ENCODE measurements at regions not wholly inside any gene's neighbourhood (a gene's known extent, or its start where the extent isn't known, plus 50 kb on each side); places are given as distances from the start of the nearest gene placed in this dataset.

GRCh38 chr5:24376210-24376609 is 268.6 kb downstream of the CDH10 start:
- in situ Hi-C loops (cut with MboI; ENCODE audit: low sequenced_read_pairs), result no loop called here
- H3K4me1 ChIP-seq, result no peaks in the 10 kb centered on the region; the same call in 1 of the 2 replicates
- H3K9me3 ChIP-seq, result no peaks in the 10 kb centered on the region
- H3K36me3 ChIP-seq (replicated peaks), result no peaks in the 10 kb centered on the region
- no peak overlapping the region for H3K4me3 ChIP-seq
- no peaks in the 10 kb centered on the region for H3K27me3 ChIP-seq (ENCODE audit: low read depth)
- no peak for DNase-seq (ENCODE audit: low spot score in 2 of 2)

GRCh38 chr5:24376616-24377015 is 268.2 kb downstream of the CDH10 start:
- Histone ChIP-seq H3K4me3 (no peak overlapping the region), H3K4me1 (no peaks in the 10 kb centered on the region; the same call in 1 of the 2 replicates), H3K27me3 (ENCODE audit: low read depth) (no peaks in the 10 kb centered on the region), H3K36me3 (replicated peaks) (no peaks in the 10 kb centered on the region), H3K9me3 (no peaks in the 10 kb centered on the region)
- in situ Hi-C loops (cut with MboI; ENCODE audit: low sequenced_read_pairs), result no loop called here
- DNase-seq (ENCODE audit: low spot score in 2 of 2), result no peak

DNA sequence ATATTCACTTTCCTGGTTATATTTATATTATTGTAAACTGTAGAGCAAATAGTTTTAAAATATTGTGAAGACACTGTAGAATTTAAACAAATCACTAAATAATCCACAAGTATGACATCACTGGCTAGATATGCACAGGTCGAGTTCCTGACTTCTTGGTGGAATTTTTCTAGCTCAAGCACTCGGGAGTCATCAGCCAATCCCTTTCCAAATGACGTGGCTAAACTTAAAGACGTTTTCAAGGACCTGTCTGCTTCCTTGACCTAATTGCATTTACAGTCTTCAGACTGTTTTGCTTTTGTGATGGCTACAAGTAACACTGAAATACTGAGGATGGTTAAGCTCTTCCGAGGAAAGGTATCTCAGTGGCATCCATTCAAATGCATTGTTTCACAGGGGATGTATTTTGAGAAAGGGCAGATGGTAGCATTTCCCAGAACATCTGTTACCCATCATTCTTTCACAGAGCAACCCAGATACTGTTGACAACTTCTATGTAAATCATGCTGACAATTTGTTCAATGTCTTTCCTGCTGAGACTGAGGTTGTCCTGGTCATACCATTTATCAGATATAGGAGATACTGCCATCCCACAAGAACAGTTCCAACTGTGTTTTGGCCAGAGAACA is 262.8 kb downstream of the CDH10 start:
- Histone ChIP-seq H3K9me3 (no peaks in the 10 kb centered on the region), H3K4me1 (no peaks in the 10 kb centered on the region; the same call in 1 of the 2 replicates), H3K4me3 (no peak overlapping the region), H3K27me3 (ENCODE audit: low read depth) (no peaks in the 10 kb centered on the region), H3K36me3 (replicated peaks) (no peaks in the 10 kb centered on the region)
- DNase-seq (ENCODE audit: low spot score in 2 of 2), result no peak
- in situ Hi-C loops (cut with MboI; ENCODE audit: low sequenced_read_pairs), result no loop called here

DNA sequence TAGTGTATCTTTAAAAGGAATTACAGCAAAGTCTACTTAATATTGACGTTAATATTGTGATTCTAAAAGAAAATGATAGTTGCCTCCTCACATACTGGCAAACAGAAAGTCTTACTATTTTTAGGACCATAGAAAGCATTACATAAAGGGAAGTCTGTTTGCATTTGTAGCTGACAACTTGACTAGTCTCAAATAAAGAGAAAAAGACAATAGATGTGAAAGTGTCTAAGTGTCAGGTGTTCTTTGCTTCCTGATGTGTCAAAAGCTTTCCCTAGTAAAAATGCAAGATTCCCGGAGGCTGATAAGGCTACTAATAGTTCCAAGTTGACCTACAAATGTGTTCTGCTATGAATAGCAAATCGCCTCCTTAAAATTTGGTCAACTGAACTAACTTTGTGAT is 259.7 kb downstream of the CDH10 start:
- no peaks in the 10 kb centered on the region for H3K36me3 ChIP-seq (replicated peaks)
- H3K9me3 ChIP-seq, result no peaks in the 10 kb centered on the region
- in situ Hi-C loops (cut with MboI; ENCODE audit: low sequenced_read_pairs), result no loop called here
- H3K27me3 ChIP-seq (ENCODE audit: low read depth), result no peaks in the 10 kb centered on the region
- no peak for DNase-seq (ENCODE audit: low spot score in 2 of 2)
- no peaks in the 10 kb centered on the region for H3K4me1 ChIP-seq
- H3K4me3 ChIP-seq, result no peak overlapping the region

GRCh38 chr5:24385617-24386016 is 259.2 kb downstream of the CDH10 start:
- in situ Hi-C loops (cut with MboI; ENCODE audit: low sequenced_read_pairs), result no loop called here
- Histone ChIP-seq H3K27me3 (ENCODE audit: low read depth) (no peaks in the 10 kb centered on the region), H3K4me1 (no peaks in the 10 kb centered on the region), H3K36me3 (replicated peaks) (no peaks in the 10 kb centered on the region), H3K4me3 (no peak overlapping the region), H3K9me3 (no peaks in the 10 kb centered on the region)
- no peak for DNase-seq (ENCODE audit: low spot score in 2 of 2)

DNA sequence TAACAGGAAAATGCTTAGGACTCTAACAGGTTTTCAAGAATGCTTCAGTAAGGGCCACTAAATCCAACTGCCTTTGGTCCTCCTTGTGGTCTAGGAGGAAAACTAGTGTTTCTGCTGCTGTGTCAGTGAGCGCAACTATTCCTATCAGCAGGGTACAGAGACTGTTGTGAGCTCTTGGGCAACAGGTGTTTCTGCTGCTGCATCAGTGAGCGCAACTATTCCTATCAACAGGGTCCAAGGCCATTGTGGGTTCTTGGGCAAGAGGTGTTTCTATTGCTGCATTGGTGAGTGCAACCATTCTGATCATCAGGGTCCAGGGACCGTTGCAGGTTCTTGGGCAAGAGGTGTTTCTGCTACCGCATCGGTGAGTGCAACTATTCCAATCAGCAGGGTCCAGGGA is 256.3 kb downstream of the CDH10 start:
- no peaks in the 10 kb centered on the region for H3K4me1 ChIP-seq
- no peaks in the 10 kb centered on the region for H3K36me3 ChIP-seq (replicated peaks)
- no peak overlapping the region for H3K4me3 ChIP-seq
- DNase-seq (ENCODE audit: low spot score in 2 of 2), result no peak
- in situ Hi-C loops (cut with MboI; ENCODE audit: low sequenced_read_pairs), result no loop called here
- H3K27me3 ChIP-seq (ENCODE audit: low read depth), result no peaks in the 10 kb centered on the region
- no peaks in the 10 kb centered on the region for H3K9me3 ChIP-seq

DNA sequence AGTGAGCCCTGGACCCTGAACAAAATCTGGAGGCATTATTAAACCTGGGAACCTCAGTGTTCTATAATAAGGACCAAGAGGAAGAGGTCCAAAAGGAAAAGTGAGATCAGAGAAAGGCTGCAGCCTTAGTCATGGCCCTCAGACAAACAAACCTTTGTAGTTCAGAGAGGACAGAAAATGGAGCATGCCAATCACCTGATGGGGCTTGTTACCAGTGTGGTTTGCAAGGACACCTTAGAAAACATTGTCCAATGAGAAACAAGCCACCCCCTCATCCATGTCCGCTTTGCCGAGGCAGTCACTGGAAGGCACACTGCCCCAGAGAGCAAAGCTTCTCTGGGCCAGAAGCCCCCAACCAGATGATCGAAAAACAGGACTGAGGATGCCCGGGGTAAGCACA is 254.8 kb downstream of the CDH10 start:
- Histone ChIP-seq H3K9me3 (no peaks in the 10 kb centered on the region), H3K4me3 (no peak overlapping the region), H3K36me3 (replicated peaks) (no peaks in the 10 kb centered on the region), H3K4me1 (no peaks in the 10 kb centered on the region), H3K27me3 (ENCODE audit: low read depth) (no peaks in the 10 kb centered on the region)
- no peak for DNase-seq (ENCODE audit: low spot score in 2 of 2)
- in situ Hi-C loops (cut with MboI; ENCODE audit: low sequenced_read_pairs), result no loop called here

DNA sequence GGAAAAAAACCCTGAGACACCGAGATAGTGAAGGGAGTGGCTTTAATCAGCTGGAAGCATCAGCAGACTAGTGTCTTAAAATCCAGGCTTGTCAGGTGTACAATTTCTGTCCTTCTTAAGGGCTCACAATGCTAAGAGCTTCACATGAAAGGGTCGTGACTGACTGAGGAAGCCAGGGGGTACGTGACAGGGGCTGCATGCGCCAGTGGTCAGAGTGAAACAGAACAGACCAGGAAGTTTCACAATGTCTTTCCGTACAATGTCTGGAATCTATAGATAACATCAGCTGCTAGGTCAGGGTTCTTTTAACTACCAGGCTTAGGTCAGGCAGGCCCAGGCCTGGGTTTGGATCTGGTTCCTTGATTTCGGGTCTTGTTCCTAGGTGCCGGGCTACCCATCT is 253.0 kb downstream of the CDH10 start:
- DNase-seq (ENCODE audit: low spot score in 2 of 2), result no peak
- H3K4me3 ChIP-seq, result no peak overlapping the region
- no peaks in the 10 kb centered on the region for H3K9me3 ChIP-seq
- in situ Hi-C loops (cut with MboI; ENCODE audit: low sequenced_read_pairs), result no loop called here
- no peaks in the 10 kb centered on the region for H3K27me3 ChIP-seq (ENCODE audit: low read depth)
- H3K36me3 ChIP-seq (replicated peaks), result no peaks in the 10 kb centered on the region
- H3K4me1 ChIP-seq, result no peaks in the 10 kb centered on the region

DNA sequence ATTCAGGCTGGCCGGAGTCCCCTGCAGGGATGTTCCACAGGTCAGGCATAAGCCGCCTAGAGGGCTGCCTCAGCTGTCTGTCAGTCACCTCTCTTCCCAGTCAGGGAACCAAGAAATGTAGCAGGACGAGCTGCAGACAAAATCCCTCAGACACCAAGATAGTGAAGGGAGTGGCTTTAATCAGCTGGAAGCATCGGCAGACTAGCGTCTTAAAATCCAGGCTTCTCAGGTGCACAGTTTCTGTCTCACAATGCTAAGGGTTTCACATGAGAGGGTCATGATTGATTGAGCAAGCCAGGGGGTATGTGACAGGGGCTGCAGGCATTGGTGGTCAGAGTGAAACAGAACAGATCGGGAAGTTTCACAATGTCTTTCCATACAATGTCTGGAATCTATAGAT is 247.2 kb downstream of the CDH10 start:
- no peaks in the 10 kb centered on the region for H3K36me3 ChIP-seq (replicated peaks)
- H3K27me3 ChIP-seq (ENCODE audit: low read depth), result no peaks in the 10 kb centered on the region
- in situ Hi-C loops (cut with MboI; ENCODE audit: low sequenced_read_pairs), result no loop called here
- no peak overlapping the region for H3K4me3 ChIP-seq
- H3K9me3 ChIP-seq, result no peaks in the 10 kb centered on the region
- no peaks in the 10 kb centered on the region for H3K4me1 ChIP-seq
- no peak for DNase-seq (ENCODE audit: low spot score in 2 of 2)

DNA sequence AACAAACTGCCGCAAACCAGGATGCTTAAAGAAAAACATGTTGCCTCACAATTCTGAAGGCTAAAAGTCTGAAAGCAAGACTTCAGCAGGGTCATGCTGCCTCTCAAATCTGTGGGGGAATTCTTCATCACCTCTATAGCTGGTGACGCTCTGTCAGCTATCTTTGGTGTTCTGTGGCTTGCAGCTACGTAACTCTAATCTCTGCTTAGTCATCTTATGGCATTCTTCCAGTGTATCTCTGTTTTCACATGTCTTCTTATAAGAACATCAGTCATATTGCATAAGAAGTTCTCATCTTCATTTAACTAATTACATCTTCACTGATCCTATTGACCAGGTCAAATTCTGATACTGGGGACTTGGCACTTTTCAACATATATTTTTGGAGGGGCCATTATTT is 243.0 kb downstream of the CDH10 start:
- DNase-seq (ENCODE audit: low spot score in 2 of 2), result no peak
- H3K4me1 ChIP-seq, result no peaks in the 10 kb centered on the region
- in situ Hi-C loops (cut with MboI; ENCODE audit: low sequenced_read_pairs), result no loop called here
- no peaks in the 10 kb centered on the region for H3K27me3 ChIP-seq (ENCODE audit: low read depth)
- no peak overlapping the region for H3K4me3 ChIP-seq
- H3K9me3 ChIP-seq, result no peaks in the 10 kb centered on the region
- H3K36me3 ChIP-seq (replicated peaks), result no peaks in the 10 kb centered on the region

DNA sequence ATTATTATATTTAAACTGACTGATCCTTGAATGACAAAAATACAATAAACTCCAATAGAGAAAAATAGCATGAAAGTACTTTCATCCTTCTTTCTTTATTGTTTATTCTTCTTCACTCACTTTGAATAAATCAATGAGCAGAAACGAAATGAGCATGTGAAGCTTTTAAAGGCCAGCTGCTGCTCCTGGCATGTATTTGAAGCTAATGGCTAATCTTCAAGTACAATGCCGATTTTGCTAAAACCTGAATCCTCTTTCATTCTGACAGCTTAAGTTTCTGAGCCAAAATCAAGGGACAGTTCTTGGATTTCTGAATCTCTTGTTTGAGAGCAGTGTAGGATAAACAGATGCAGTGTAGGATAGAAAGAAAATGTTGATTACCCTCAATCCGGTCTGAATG is 237.3 kb downstream of the CDH10 start:
- in situ Hi-C loops (cut with MboI; ENCODE audit: low sequenced_read_pairs), result no loop called here
- Histone ChIP-seq H3K4me3 (no peak overlapping the region), H3K27me3 (ENCODE audit: low read depth) (peaks cover 4% of the 10 kb centered on the region; the same call in 1 of the 2 replicates), H3K36me3 (replicated peaks) (no peaks in the 10 kb centered on the region), H3K4me1 (no peaks in the 10 kb centered on the region), H3K9me3 (no peaks in the 10 kb centered on the region)
- no peak for DNase-seq (ENCODE audit: low spot score in 2 of 2)

GRCh38 chr5:24428345-24428744 is 216.4 kb downstream of the CDH10 start:
- in situ Hi-C loops (cut with MboI; ENCODE audit: low sequenced_read_pairs), result no loop called here
- Histone ChIP-seq H3K4me1 (no peaks in the 10 kb centered on the region), H3K36me3 (replicated peaks) (no peaks in the 10 kb centered on the region), H3K27me3 (ENCODE audit: low read depth) (no peaks in the 10 kb centered on the region), H3K9me3 (no peaks in the 10 kb centered on the region), H3K4me3 (no peak overlapping the region)
- DNase-seq (ENCODE audit: low spot score in 2 of 2), result no peak

DNA sequence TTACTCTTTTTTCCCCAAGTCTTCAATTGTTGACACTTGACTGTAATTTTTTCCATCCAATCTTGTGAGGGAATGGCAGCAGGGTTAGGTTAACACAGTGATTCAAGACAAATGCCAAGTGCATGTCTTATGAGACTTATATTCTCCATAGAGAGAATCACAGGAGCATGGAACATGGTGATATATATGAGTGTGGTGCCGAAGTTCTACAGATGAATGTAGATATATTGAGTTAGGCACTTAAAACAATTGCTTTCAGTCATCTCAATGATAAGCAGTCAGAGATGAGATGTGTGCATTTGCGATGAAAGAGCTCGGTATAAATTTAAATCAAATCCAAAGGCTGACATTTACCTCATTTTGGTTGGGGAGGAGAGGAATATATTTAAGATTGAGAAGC is 211.2 kb downstream of the CDH10 start:
- H3K27me3 ChIP-seq (ENCODE audit: low read depth), result no peaks in the 10 kb centered on the region
- H3K4me3 ChIP-seq, result no peak overlapping the region
- no peaks in the 10 kb centered on the region for H3K36me3 ChIP-seq (replicated peaks)
- in situ Hi-C loops (cut with MboI; ENCODE audit: low sequenced_read_pairs), result no loop called here
- no peaks in the 10 kb centered on the region for H3K4me1 ChIP-seq
- DNase-seq (ENCODE audit: low spot score in 2 of 2), result no peak
- no peaks in the 10 kb centered on the region for H3K9me3 ChIP-seq
